ENCODE measurements at regions not wholly inside any gene's neighbourhood (a gene's known extent, or its start where the extent isn't known, plus 50 kb on each side); places are given as distances from the start of the nearest gene placed in this dataset.

GRCh38 chr5:135117590-135117989, 83.6 kb upstream of the PITX1 start:
- Histone ChIP-seq H3K27ac (ENCODE audit: low read depth, low read length) (no peak overlapping the region), H3K27me3 (ENCODE audit: control insufficient read depth, insufficient read depth, low read length) (peaks cover 14% of the 10 kb centered on the region), H3K4me3 (ENCODE audit: low read depth, low read length) (no peak overlapping the region), H3K9me3 (ENCODE audit: control insufficient read depth, insufficient read depth, low read length) (no peaks in the 10 kb centered on the region)
- ChIA-PET POLR2A (no interaction called here), CTCF (no interaction called here)
- TF ChIP-seq, protein P1, sequence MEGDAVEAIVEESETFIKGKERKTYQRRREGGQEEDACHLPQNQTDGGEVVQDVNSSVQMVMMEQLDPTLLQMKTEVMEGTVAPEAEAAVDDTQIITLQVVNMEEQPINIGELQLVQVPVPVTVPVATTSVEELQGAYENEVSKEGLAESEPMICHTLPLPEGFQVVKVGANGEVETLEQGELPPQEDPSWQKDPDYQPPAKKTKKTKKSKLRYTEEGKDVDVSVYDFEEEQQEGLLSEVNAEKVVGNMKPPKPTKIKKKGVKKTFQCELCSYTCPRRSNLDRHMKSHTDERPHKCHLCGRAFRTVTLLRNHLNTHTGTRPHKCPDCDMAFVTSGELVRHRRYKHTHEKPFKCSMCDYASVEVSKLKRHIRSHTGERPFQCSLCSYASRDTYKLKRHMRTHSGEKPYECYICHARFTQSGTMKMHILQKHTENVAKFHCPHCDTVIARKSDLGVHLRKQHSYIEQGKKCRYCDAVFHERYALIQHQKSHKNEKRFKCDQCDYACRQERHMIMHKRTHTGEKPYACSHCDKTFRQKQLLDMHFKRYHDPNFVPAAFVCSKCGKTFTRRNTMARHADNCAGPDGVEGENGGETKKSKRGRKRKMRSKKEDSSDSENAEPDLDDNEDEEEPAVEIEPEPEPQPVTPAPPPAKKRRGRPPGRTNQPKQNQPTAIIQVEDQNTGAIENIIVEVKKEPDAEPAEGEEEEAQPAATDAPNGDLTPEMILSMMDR (IDR thresholded peaks at IDR 0.05; ENCODE audit: low read depth, low read length) = no peak
- DNase-seq (ENCODE audit: low read depth, low spot score) = no peak

GRCh38 chr5:135116160-135116561, 82.1 kb upstream of the PITX1 start:
- no peak for DNase-seq (ENCODE audit: low read depth, low spot score)
- Histone ChIP-seq H3K9me3 (ENCODE audit: control insufficient read depth, insufficient read depth, low read length) (no peaks in the 10 kb centered on the region), H3K4me3 (ENCODE audit: low read depth, low read length) (no peak overlapping the region), H3K27ac (ENCODE audit: low read depth, low read length) (no peak overlapping the region), H3K27me3 (ENCODE audit: control insufficient read depth, insufficient read depth, low read length) (peaks cover 14% of the 10 kb centered on the region)
- POLR2A ChIA-PET = no interaction called here
- CTCF ChIA-PET = no interaction called here
- TF ChIP-seq, protein P1 (IDR thresholded peaks at IDR 0.05; ENCODE audit: low read depth, low read length) = no peak

DNA sequence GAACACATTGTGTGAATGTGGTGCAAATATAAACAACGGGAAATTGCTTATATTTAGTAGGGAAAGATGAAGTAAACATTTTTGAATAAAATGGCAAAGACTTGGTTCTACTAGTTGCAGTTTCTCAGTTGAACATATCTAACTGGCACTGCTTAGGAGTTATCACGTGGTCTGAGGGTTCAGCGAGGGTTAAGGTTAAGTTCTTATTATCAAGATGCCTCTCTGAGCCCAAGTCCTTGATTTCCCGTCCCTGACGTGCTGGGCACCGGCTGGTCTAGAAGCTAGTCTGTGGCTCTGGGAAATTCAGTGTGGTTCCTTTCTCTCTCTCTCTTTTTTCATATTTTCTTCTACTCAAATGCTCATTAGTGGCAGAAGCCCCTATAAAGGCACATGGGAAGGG, 81.6 kb upstream of the PITX1 start:
- ChIA-PET POLR2A (interaction anchor here (1.2 kb wide), 1 partner anchor 24 kb away, joined by 5 read pairs; no protein-coding TSS in a partner anchor), CTCF (interaction anchor here (1.5 kb wide), 1 partner anchor 217 kb away, joined by 3 read pairs; no protein-coding TSS in a partner anchor)
- H3K4me3 ChIP-seq (ENCODE audit: low read depth, low read length) = no peak overlapping the region
- peaks cover 17% of the 10 kb centered on the region for H3K27me3 ChIP-seq (ENCODE audit: control insufficient read depth, insufficient read depth, low read length)
- no peak overlapping the region for H3K27ac ChIP-seq (ENCODE audit: low read depth, low read length)
- no peak for DNase-seq (ENCODE audit: low read depth, low spot score)
- no peaks in the 10 kb centered on the region for H3K9me3 ChIP-seq (ENCODE audit: control insufficient read depth, insufficient read depth, low read length)
- TF ChIP-seq, protein P1 (IDR thresholded peaks at IDR 0.05; ENCODE audit: low read depth, low read length) = no peak

GRCh38 chr5:135114759-135115158, 80.7 kb upstream of the PITX1 start:
- Histone ChIP-seq H3K27me3 (ENCODE audit: control insufficient read depth, insufficient read depth, low read length) (peaks cover 24% of the 10 kb centered on the region), H3K9me3 (ENCODE audit: control insufficient read depth, insufficient read depth, low read length) (no peaks in the 10 kb centered on the region), H3K4me3 (ENCODE audit: low read depth, low read length) (no peak overlapping the region), H3K27ac (ENCODE audit: low read depth, low read length) (no peak overlapping the region)
- ChIA-PET CTCF (interaction anchor here (0.7 to 1.5 kb wide), 2 partner anchors 29 to 218 kb away, joined by 3 read pairs; no protein-coding TSS in a partner anchor), POLR2A (interaction anchor here (1.2 kb wide), 1 partner anchor 25 kb away, joined by 5 read pairs; no protein-coding TSS in a partner anchor)
- DNase-seq (ENCODE audit: low read depth, low spot score) = no peak
- TF ChIP-seq, protein P1 (IDR thresholded peaks at IDR 0.05; ENCODE audit: low read depth, low read length) = no peak

- peaks cover 28% of the 10 kb centered on the region for H3K27me3 ChIP-seq (ENCODE audit: control insufficient read depth, insufficient read depth, low read length)
- DNase-seq (ENCODE audit: low read depth, low spot score) = no peak
- TF ChIP-seq, protein P1 (IDR thresholded peaks at IDR 0.05; ENCODE audit: low read depth, low read length) = no peak
- no peaks in the 10 kb centered on the region; the same call in 1 of the 2 replicates for H3K9me3 ChIP-seq (ENCODE audit: control insufficient read depth, insufficient read depth, low read length)
- H3K4me3 ChIP-seq (ENCODE audit: low read depth, low read length) = no peak overlapping the region
- POLR2A ChIA-PET = no interaction called here
- CTCF ChIA-PET = no interaction called here
- H3K27ac ChIP-seq (ENCODE audit: low read depth, low read length) = no peak overlapping the region
Measured at GRCh38 chr5:135112008-135112725, 78.1 kb upstream of the PITX1 start.
